Cardiac fibroblast (primary cell): ENCODE measurements at regions not wholly inside any gene's neighbourhood (a gene's known extent, or its start where the extent isn't known, plus 50 kb on each side); places are given as distances from the start of the nearest gene placed in this dataset.

Experiments
- DNase-seq, 2 donors: peaks; one replicate each; pipeline versions ENCODE4 v3.0.0 to v3.0.0-alpha.2; 2010; ENCODE audit warnings: low read depth in 2 of 2
- H3K4me3 ChIP-seq, 2 donors: replicated peaks in 1 of 2; 1 replicate in 1 of 2; 2 replicates in 1 of 2; pipeline ENCODE4 v1.5.1; 2011; ENCODE audit warnings: low read depth in 2 of 2, low read length in 2 of 2, mild to moderate bottlenecking in 2 of 2, moderate library complexity in 1 of 2
- TF ChIP-seq, protein P1 (sequence below): IDR thresholded peaks from one replicate; pipeline ENCODE4 v1.5.1; 2011; ENCODE audit warnings: low read depth, mild to moderate bottlenecking, low read length, inconsistent platforms

DNA sequence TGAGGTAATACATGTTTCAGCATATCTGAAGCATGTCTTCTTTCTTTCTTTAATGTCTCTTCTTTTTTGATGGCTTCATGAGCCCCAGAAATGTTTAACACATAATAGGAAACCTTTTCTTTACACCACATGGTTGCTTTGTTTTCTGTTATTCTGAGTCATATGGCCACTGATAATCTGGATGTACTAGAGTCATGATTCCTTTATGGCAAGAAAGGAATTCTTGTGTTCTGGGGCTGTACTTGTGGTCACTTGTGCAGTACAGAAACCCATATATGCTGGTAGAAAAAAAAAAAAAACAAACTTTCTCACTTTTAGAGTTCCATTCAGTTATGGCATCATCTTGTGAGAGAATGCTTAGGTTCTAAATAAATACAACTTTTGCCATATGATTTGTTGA is 1669.3 kb upstream of the CDH9 start:
- TF ChIP-seq, protein P1, sequence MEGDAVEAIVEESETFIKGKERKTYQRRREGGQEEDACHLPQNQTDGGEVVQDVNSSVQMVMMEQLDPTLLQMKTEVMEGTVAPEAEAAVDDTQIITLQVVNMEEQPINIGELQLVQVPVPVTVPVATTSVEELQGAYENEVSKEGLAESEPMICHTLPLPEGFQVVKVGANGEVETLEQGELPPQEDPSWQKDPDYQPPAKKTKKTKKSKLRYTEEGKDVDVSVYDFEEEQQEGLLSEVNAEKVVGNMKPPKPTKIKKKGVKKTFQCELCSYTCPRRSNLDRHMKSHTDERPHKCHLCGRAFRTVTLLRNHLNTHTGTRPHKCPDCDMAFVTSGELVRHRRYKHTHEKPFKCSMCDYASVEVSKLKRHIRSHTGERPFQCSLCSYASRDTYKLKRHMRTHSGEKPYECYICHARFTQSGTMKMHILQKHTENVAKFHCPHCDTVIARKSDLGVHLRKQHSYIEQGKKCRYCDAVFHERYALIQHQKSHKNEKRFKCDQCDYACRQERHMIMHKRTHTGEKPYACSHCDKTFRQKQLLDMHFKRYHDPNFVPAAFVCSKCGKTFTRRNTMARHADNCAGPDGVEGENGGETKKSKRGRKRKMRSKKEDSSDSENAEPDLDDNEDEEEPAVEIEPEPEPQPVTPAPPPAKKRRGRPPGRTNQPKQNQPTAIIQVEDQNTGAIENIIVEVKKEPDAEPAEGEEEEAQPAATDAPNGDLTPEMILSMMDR, result no peak
- H3K4me3 ChIP-seq, result no peak overlapping the region
- no peak for DNase-seq

GRCh38 chr5:28703651-28704260 is 1665.4 kb upstream of the CDH9 start:
- TF ChIP-seq, protein P1, result no peak
- H3K4me3 ChIP-seq, result no peak overlapping the region
- DNase-seq, result no peak

DNA sequence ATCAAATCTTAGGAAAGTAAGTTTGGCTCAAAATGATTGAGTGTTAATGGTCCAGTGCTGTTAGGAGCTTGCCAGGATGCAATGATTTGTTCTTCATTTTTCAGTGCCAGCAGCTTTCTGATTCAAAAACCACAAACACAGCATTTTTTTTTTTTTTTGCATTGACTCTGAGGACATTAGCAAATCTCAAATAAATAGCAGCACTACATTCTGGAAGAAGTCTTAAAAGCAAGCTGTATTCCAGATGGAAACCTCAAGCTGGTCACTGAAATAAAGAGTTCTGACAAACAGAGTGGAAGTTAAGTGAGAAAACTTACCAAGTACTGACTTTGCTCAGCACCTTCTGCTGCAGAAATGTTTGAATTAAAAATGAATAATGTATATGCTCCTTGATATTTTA is 1653.1 kb upstream of the CDH9 start:
- H3K4me3 ChIP-seq, result no peak overlapping the region
- TF ChIP-seq, protein P1, result no peak
- DNase-seq, result no peak

DNA sequence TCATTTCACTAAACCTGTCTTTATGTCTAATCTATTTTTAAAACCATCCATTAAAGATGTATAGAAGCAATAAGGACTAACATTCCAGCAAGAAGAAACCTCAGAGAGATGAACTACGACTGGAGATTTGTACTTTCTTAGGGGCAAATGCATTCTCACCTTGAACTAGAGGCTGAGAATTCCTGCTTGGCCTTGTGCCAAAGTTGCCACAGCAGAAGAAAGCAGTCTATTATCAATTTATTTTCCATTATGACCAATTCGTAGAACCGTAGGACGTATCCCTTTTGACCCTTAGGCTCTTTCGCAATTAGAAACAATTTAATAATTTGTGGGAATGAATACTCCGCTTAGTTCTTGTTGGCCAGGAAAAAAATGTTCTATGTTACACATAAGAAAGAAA is 1647.4 kb upstream of the CDH9 start:
- no peak overlapping the region for H3K4me3 ChIP-seq
- TF ChIP-seq, protein P1, result no peak
- DNase-seq, result no peak

DNA sequence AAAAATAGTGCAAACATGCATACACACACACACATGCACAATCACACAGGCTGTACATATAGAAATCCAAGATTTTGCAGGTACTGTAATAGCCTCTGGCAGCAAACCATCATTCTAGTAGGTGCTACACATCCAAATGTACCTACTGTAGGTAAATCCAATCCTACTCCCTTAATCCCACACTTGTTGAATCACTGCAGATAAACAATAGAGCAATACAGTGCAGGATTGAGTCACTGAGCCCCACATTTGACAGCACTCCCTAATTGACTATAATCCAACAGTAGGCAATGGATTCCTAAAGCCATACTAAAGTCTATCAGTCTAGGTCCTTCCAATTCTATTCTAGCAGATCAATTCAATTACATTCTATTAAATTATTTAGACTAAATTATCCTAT is 1640.5 kb upstream of the CDH9 start:
- no peak overlapping the region for H3K4me3 ChIP-seq
- DNase-seq, result no peak
- TF ChIP-seq, protein P1, result no peak

DNA sequence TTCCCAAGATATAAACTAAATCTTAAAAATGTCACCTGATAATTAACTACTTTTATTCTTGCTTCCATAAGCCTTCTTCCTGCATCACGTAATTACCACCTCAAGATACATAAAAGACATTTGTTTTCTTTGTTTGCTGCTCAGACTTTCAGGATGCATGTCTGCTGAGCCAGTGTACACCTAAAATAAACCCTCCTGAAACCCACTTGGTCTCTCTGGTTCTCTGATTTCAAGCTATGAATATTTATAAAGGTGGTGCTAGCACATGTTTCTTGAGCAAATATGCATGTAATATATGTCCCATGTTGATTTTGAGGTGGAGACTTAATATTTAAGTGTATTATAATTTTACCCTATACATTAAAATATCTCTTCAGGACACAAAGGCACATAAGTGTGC is 1627.7 kb upstream of the CDH9 start:
- H3K4me3 ChIP-seq, result no peak overlapping the region
- TF ChIP-seq, protein P1, result no peak
- DNase-seq, result no peak

GRCh38 chr5:28648108-28648507 is 1609.7 kb upstream of the CDH9 start:
- TF ChIP-seq, protein P1, result no peak
- no peak for DNase-seq
- H3K4me3 ChIP-seq, result no peak overlapping the region
